NB4 (cell line): ENCODE measurements at regions not wholly inside any gene's neighbourhood (a gene's known extent, or its start where the extent isn't known, plus 50 kb on each side); places are given as distances from the start of the nearest gene placed in this dataset.

Experiments used
- DNase-seq: peaks from one replicate; pipeline ENCODE4 v3.0.0; 2010; ENCODE audit warnings: low read depth
- H3K4me3 ChIP-seq: one replicate; pipeline ENCODE4 v1.5.1; 2011; ENCODE audit warnings: mild to moderate bottlenecking, low read depth, low read length, moderate library complexity
- CTCF ChIP-seq: IDR thresholded peaks from one replicate; pipeline ENCODE4 v1.5.1; 2012; ENCODE audit warnings: low read depth, low read length
- MAX ChIP-seq: IDR thresholded peaks from 2 replicates; pipeline ENCODE4 v1.6.1; 2011; ENCODE audit warnings: low read depth, low read length
- MYC ChIP-seq: IDR thresholded peaks from 2 replicates; pipeline ENCODE4 v1.6.1; 2011; ENCODE audit warnings: low read depth, low read length
- POLR2A ChIP-seq: IDR thresholded peaks from 2 replicates; pipeline ENCODE4 v1.6.1; 2011; ENCODE audit warnings: mild to moderate bottlenecking; ENCODE audit not compliant: insufficient read length; ENCODE audit errors: extremely low read depth

GRCh38 chr1:38680801-38681510 lies 178.6 kb downstream of the RRAGC start:
- TF ChIP-seq POLR2A = no peak
- no peak for TF ChIP-seq MAX
- no peak for TF ChIP-seq CTCF
- TF ChIP-seq MYC = no peak
- peak; percentile 47 for DNase-seq
- no peak overlapping the region for H3K4me3 ChIP-seq

- H3K4me3 ChIP-seq = no peak overlapping the region
- no peak for DNase-seq
- TF ChIP-seq MYC = no peak
- no peak for TF ChIP-seq MAX
- no peak for TF ChIP-seq POLR2A
- TF ChIP-seq CTCF = no peak
Observed at GRCh38 chr1:38677756-38678155, 181.8 kb downstream of the RRAGC start.

- no peak for DNase-seq
- TF ChIP-seq MAX (no peak), CTCF (no peak), POLR2A (no peak), MYC (no peak)
- H3K4me3 ChIP-seq = no peak overlapping the region
Observed at GRCh38 chr1:38677311-38677710, 182.3 kb downstream of the RRAGC start.

GRCh38 chr1:38672692-38673091 lies 186.9 kb downstream of the RRAGC start:
- TF ChIP-seq POLR2A (no peak), CTCF (no peak), MYC (no peak), MAX (no peak)

GRCh38 chr1:38671221-38671620 lies 188.4 kb downstream of the RRAGC start:
- TF ChIP-seq CTCF = no peak
- TF ChIP-seq MAX = no peak
- TF ChIP-seq POLR2A = no peak
- no peak for TF ChIP-seq MYC
- no peak overlapping the region for H3K4me3 ChIP-seq
- DNase-seq = no peak

More at GRCh38 chr1:38672692-38673091, 186.9 kb downstream of the RRAGC start:
- no peak for DNase-seq
- H3K4me3 ChIP-seq = no peak overlapping the region

- no peak for DNase-seq
- no peak overlapping the region for H3K4me3 ChIP-seq
- TF ChIP-seq CTCF (no peak), MAX (no peak), POLR2A (no peak), MYC (no peak)
Observed at GRCh38 chr1:38670544-38671122, 188.9 kb downstream of the RRAGC start.
